Astrocyte of the spinal cord (primary cell): ENCODE measurements at regions not wholly inside any gene's neighbourhood (a gene's known extent, or its start where the extent isn't known, plus 50 kb on each side); places are given as distances from the start of the nearest gene placed in this dataset.

Experiments
- DNase-seq: peaks from one replicate; pipeline ENCODE4 v3.0.0; 2011; ENCODE audit warnings: low read depth, low spot score
- H3K4me3 ChIP-seq: 2 replicates; pipeline ENCODE4 v1.5.1; 2011; ENCODE audit warnings: low read depth, mild to moderate bottlenecking, low read length, moderate library complexity
- CTCF ChIP-seq: IDR thresholded peaks from 2 replicates; pipeline ENCODE4 v1.5.1; 2012; ENCODE audit warnings: low read depth, mild to moderate bottlenecking, low read length, inconsistent platforms
- in situ Hi-C: cut with HindIII; loops from 2 replicates; pipeline ENCODE4 v1.10.0; 2017; ENCODE audit warnings: low sequenced_read_pairs

GRCh38 chr6:166877906-166878305, 78.4 kb downstream of the RNASET2 start:
- H3K4me3 ChIP-seq = no peak overlapping the region
- no peak for DNase-seq
- in situ Hi-C loops = no loop called here
- no peak for TF ChIP-seq CTCF

DNA sequence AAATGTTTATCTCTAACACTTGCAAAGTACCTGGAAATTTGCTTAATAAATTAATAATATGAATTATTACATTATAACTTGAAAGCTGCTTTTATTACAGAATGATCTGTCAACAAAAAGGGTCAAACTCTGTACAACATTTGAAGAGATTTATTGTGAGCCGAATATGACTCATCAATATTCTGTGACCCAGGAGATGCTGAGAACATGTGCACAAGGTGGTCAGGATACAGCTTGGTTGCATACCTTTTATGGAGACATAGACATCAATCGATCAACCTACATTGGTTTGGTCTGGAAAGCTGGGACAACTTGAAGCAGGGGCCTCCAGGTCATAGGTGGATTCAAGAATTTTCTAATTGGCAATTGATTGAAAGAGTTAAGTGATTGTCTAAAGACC, 79.0 kb downstream of the RNASET2 start:
- in situ Hi-C loops = no loop called here
- no peak overlapping the region for H3K4me3 ChIP-seq
- TF ChIP-seq CTCF = no peak
- no peak for DNase-seq

DNA sequence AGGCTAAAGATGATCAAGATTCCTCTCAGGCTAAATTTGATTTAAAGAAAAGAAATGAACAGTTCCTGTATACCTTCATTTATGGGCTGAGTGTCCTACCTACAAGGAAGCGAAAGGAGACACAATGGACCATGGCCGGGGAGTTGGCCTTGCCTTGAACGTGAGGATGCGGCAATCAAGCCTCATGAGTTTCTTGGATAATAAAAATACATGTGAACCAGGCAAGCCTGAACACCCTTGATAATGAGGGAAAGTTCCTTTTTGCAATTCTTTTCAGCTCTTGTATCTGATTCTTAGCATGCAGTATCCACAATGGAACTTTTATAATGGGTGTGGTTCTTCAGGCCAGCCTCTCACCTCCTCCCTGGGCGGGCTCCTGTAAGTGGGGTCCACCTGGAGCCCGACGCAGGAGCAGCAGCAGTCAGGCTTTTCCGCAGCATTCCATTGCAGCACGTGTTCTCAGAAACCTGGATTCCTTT, 83.8 kb downstream of the RNASET2 start:
- no peak for TF ChIP-seq CTCF
- in situ Hi-C loops = no loop called here
- DNase-seq = no peak
- H3K4me3 ChIP-seq = no peak overlapping the region

DNA sequence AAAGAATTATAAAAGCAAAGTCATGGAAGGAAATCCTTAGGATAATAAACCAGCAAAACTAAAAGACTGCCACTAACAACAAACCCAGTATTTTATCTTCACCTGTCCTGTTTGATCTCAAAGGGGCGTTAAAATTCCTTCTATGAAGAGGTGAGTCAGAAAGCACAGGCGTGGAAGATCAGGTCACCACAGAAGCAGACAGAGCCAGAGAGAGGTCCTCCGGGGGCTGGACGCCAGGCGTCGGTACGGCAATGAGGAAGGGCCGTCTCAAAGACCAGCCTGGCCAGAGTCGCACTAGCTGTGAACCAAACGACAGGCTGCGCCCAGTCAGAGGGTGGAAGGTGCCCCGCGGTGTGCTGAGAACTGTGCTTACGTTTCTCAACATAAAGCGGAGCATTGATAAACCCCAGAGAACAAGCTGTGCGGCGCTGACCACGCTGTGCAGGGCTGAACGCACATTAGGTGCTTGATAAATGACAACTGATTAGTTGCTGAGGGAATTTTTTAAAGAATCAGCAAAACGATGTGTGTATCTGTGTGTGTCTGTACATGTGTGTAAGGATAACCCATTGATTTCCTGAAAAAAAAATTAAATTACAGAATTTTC, 85.6 kb downstream of the RNASET2 start:
- in situ Hi-C loops = no loop called here
- no peak overlapping the region for H3K4me3 ChIP-seq
- no peak for DNase-seq
- no peak for TF ChIP-seq CTCF

- no peak for TF ChIP-seq CTCF
- no peak for DNase-seq
- in situ Hi-C loops = no loop called here
- no peak overlapping the region for H3K4me3 ChIP-seq
These were observed 89.3 kb downstream of the RNASET2 start for GRCh38 chr6:166866839-166867637.

GRCh38 chr6:166864333-166864732, 92.0 kb downstream of the RNASET2 start:
- no peak for TF ChIP-seq CTCF
- DNase-seq = no peak
- H3K4me3 ChIP-seq = no peak overlapping the region
- in situ Hi-C loops = no loop called here
